OCI-LY7 (cell line): ENCODE measurements at regions not wholly inside any gene's neighbourhood (a gene's known extent, or its start where the extent isn't known, plus 50 kb on each side); places are given as distances from the start of the nearest gene placed in this dataset.

ENCODE experiments used
- BruUV-seq: library from RNA; stranded (reverse); fragments of 400-500 nt; replicated peaks from 2 replicates; lab custom pipeline; 2021; lab: Mats Ljungman, UMichigan
- CTCF ChIA-PET: fragments of 300-600 bp; sonication (Branson Sonifier 250); formaldehyde crosslinking; loops from one replicate; lab custom pipeline; 2022; ENCODE audit warnings: antibody characterized with exemption; ENCODE audit not compliant: unreplicated experiment; lab: Charles Lee
- POLR2A ChIA-PET: fragments of 300-600 bp; sonication (Branson Sonifier 250); formaldehyde crosslinking; loops from one replicate; lab custom pipeline; 2022; ENCODE audit warnings: antibody characterized with exemption; lab: Charles Lee
- DNase-seq: peaks from one replicate; pipeline ENCODE4 v3.0.0-alpha.2; 2015; ENCODE audit warnings: low spot score
- H2AFZ ChIP-seq: fragments of 200-600 bp; sonication (generic), shearing (Covaris generic); 2 replicates; pipeline ENCODE4 v1.6.1; 2014; ENCODE audit warnings: mild to moderate bottlenecking, antibody characterized with exemption, low read length, moderate library complexity
- H3K27ac ChIP-seq: fragments of 200-600 bp; sonication (generic); 2 replicates; pipeline ENCODE4 v1.5.1; 2014; ENCODE audit warnings: mixed run types, low read depth, mild to moderate bottlenecking, moderate library complexity, low read length, inconsistent platforms; ENCODE audit not compliant: poor library complexity, severe bottlenecking
- H3K36me3 ChIP-seq: fragments of 200-600 bp; sonication (generic); 2 replicates; pipeline ENCODE4 v1.6.1; 2014; ENCODE audit warnings: mild to moderate bottlenecking, antibody characterized with exemption, low read length, moderate library complexity, mixed read lengths; ENCODE audit not compliant: insufficient read depth
- H3K4me1 ChIP-seq: fragments of 200-600 bp; sonication (generic); 2 replicates; pipeline ENCODE4 v1.5.1; 2014; ENCODE audit warnings: mild to moderate bottlenecking, low read length; ENCODE audit not compliant: insufficient read depth, poor library complexity, severe bottlenecking
- H3K4me2 ChIP-seq: fragments of 200-600 bp; sonication (generic); 2 replicates; pipeline ENCODE4 v1.6.1; 2014; ENCODE audit warnings: mild to moderate bottlenecking, low read length
- H3K4me3 ChIP-seq: fragments of 200-600 bp; sonication (generic); 2 replicates; pipeline ENCODE4 v1.5.1; 2014; ENCODE audit warnings: mild to moderate bottlenecking, low read depth, low read length; ENCODE audit not compliant: poor library complexity, severe bottlenecking
- H3K79me2 ChIP-seq: fragments of 200-600 bp; sonication (generic); 2 replicates; pipeline ENCODE4 v1.6.1; 2016; ENCODE audit warnings: low read depth, mild to moderate bottlenecking, low read length, moderate library complexity, mixed read lengths; ENCODE audit not compliant: insufficient read depth
- H3K9me2 ChIP-seq: fragments of 200-600 bp; sonication (generic); 2 replicates; pipeline ENCODE4 v1.6.1; 2016; ENCODE audit warnings: mild to moderate bottlenecking, low read length, mixed read lengths; ENCODE audit not compliant: insufficient read depth
- H3K9me3 ChIP-seq: fragments of 200-600 bp; sonication (generic); 2 replicates; pipeline ENCODE4 v1.6.1; 2014; ENCODE audit warnings: mild to moderate bottlenecking, mixed run types, low read length, mixed read lengths
- H4K20me1 ChIP-seq: fragments of 200-600 bp; sonication (generic); 2 replicates; pipeline ENCODE4 v1.6.1; 2014; ENCODE audit warnings: mild to moderate bottlenecking, antibody characterized with exemption, low read length, moderate library complexity, mixed read lengths; ENCODE audit not compliant: insufficient read depth
- CTCF ChIP-seq: fragments of 200-600 bp; sonication (generic); conservative IDR thresholded peaks from 2 replicates; pipeline ENCODE4 v1.5.1; 2014; ENCODE audit warnings: mild to moderate bottlenecking, antibody characterized with exemption, low read length, moderate library complexity, mixed read lengths
- EZH2phosphoT487 ChIP-seq: fragments of 200-600 bp; sonication (generic); IDR thresholded peaks from 2 replicates; pipeline ENCODE4 v1.6.1; 2018; ENCODE audit warnings: low read depth, borderline replicate concordance, mild to moderate bottlenecking, mixed run types, antibody characterized with exemption, low read length, moderate library complexity, mixed read lengths
- intact Hi-C: fragments of 100-400 bp; cut with micrococcal nuclease; formaldehyde crosslinking; loops from one replicate; pipeline ENCODE4 v1.10.0; 2022; ENCODE audit not compliant: unreplicated experiment

- TF ChIP-seq EZH2phosphoT487 (no peak), CTCF (no peak)
- no peaks in the 10 kb centered on the region for H3K9me3 ChIP-seq
- no peak overlapping the region for H3K27ac ChIP-seq
- H3K36me3 ChIP-seq, result no peaks in the 10 kb centered on the region
- no peaks in the 10 kb centered on the region for H3K4me1 ChIP-seq
- DNase-seq, result no peak
- no peaks in the 10 kb centered on the region for H4K20me1 ChIP-seq
- H3K4me3 ChIP-seq, result no peak overlapping the region
- intact Hi-C loops, result no loop called here
- no peaks in the 10 kb centered on the region for H3K79me2 ChIP-seq
- BruUV-seq, result no TSS peak
- no peak overlapping the region for H2AFZ ChIP-seq
- ChIA-PET POLR2A (no interaction called here), CTCF (no interaction called here)
- H3K4me2 ChIP-seq, result no peak overlapping the region
- no peaks in the 10 kb centered on the region for H3K9me2 ChIP-seq
These were observed 286.1 kb upstream of the IRX4 start for GRCh38 chr5:2168601-2169429.

- ChIA-PET POLR2A (no interaction called here), CTCF (no interaction called here)
- no peaks in the 10 kb centered on the region for H3K9me2 ChIP-seq
- intact Hi-C loops, result no loop called here
- no peak overlapping the region for H3K4me3 ChIP-seq
- no peaks in the 10 kb centered on the region for H3K9me3 ChIP-seq
- TF ChIP-seq CTCF (no peak), EZH2phosphoT487 (no peak)
- no peaks in the 10 kb centered on the region for H4K20me1 ChIP-seq
- no peak overlapping the region for H3K27ac ChIP-seq
- no peaks in the 10 kb centered on the region for H3K79me2 ChIP-seq
- H2AFZ ChIP-seq, result no peak overlapping the region
- H3K4me1 ChIP-seq, result no peaks in the 10 kb centered on the region
- DNase-seq, result no peak
- no peak overlapping the region for H3K4me2 ChIP-seq
- no TSS peak for BruUV-seq
- H3K36me3 ChIP-seq, result no peaks in the 10 kb centered on the region
These were observed 284.9 kb upstream of the IRX4 start for GRCh38 chr5:2167671-2168070.

- TF ChIP-seq EZH2phosphoT487, result no peak
- TF ChIP-seq CTCF, result no peak
- no TSS peak for BruUV-seq
- DNase-seq, result no peak
- no peaks in the 10 kb centered on the region for H4K20me1 ChIP-seq
- H3K9me3 ChIP-seq, result no peaks in the 10 kb centered on the region
- H3K27ac ChIP-seq, result no peak overlapping the region
- H3K4me3 ChIP-seq, result no peak overlapping the region
- H3K4me1 ChIP-seq, result no peaks in the 10 kb centered on the region
- H3K79me2 ChIP-seq, result no peaks in the 10 kb centered on the region
- no peaks in the 10 kb centered on the region for H3K36me3 ChIP-seq
- no peak overlapping the region for H3K4me2 ChIP-seq
- ChIA-PET POLR2A (no interaction called here), CTCF (no interaction called here)
- no peaks in the 10 kb centered on the region for H3K9me2 ChIP-seq
- intact Hi-C loops, result no loop called here
- no peak overlapping the region for H2AFZ ChIP-seq
These were observed 284.3 kb upstream of the IRX4 start for GRCh38 chr5:2166979-2167377.
